NCI-H524 (cell line): ENCODE measurements at regions not wholly inside any gene's neighbourhood (a gene's known extent, or its start where the extent isn't known, plus 50 kb on each side); places are given as distances from the start of the nearest gene placed in this dataset.

Experiments used
- DNase-seq, 2 experiments: peaks; one replicate each; lab custom pipeline; 2025; lab: John Stamatoyannopoulos, UW

DNA sequence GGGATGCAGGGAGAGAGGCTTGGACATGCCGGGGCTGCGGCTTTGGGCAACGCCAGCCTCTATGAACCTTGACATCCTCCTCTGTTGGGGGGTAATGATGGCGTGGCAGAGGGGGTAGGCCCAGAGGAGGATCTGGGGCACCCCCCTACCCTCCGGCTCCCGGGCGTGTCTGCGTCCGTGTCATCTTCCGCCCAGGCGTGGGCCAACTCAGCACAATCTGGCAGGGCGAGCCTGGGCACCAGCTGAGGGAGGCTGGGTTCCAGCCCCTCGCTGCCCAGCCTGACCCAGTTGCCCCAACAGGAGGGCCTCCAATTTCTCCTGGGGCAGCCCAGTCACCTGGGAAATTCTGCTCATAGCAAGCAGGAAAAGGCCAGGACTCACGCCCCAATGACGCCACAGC is 62.9 kb upstream of the IL17B start:
- DNase-seq = no peak

DNA sequence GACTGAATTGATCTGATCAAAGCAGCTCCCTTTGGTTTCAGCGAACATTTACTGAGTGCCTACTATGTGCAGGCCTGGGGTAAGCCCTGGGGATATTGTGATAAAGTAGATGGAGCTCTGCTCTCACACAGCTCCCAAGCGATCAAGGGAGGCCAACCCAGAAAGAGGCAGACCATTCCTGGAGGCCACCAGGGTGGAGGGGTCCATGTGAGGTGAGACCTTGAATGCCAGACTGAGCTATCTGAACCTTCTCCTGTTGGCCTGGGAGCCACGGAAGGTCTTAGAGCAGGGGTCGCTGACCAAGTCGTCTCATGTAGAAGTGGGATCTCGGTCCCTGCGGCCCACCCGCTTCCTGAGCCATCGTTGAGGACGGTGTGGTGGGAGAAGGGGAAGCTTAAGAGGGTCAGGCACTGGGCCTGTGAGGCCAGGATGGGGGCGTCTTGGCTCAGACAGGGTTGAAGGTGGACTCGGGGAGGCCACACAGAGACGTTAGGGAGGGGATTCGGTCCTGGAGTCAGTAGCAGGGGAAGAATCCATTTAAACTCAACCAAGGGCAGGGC is 62.2 kb upstream of the IL17B start:
- no peak for DNase-seq

- peak in 1 of 2 experiments; percentile 33 for DNase-seq
Measured at GRCh38 chr5:149439899-149440542, 60.9 kb upstream of the IL17B start.

DNA sequence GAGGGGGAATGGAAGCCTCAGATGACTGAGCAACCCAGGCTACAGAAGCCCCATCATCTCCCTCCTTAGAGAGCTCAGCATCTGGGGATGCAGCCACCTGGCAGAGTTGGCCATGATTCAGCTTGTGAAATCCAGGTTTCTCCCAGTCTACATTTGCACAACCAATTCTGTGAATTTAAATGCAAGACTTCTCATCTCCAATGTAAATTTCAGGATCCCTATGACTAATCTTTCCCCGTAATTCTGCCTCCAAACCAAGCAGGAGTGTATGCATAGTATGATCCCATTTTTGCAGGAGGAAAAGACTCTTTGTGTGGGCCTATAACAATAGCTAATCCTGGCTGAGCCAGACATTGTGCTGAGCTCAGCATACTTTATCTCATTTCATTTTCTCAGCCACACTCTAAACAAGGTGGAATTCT is 59.6 kb upstream of the IL17B start:
- DNase-seq = peak in 1 of 2 experiments; percentile 35

DNA sequence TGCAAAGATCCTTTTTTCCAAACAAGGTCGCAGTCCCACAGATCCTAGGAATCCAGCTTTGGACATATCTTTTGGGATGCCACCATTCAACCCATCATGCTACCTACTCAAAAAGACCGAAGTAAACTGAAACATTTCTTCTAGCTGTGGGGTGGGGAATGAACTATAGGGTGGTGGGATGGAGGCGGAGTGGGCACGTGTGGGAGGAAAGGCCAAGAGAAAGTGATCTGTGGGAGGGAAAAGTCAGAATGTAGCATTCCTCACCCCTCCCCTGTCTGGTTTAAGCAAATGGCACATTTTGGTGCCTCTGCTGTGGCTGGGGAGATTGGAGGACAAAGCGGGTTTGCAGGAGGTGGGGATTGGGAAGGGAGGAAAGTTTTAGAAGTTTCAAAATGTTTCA is 59.2 kb upstream of the IL17B start:
- DNase-seq = no peak

DNA sequence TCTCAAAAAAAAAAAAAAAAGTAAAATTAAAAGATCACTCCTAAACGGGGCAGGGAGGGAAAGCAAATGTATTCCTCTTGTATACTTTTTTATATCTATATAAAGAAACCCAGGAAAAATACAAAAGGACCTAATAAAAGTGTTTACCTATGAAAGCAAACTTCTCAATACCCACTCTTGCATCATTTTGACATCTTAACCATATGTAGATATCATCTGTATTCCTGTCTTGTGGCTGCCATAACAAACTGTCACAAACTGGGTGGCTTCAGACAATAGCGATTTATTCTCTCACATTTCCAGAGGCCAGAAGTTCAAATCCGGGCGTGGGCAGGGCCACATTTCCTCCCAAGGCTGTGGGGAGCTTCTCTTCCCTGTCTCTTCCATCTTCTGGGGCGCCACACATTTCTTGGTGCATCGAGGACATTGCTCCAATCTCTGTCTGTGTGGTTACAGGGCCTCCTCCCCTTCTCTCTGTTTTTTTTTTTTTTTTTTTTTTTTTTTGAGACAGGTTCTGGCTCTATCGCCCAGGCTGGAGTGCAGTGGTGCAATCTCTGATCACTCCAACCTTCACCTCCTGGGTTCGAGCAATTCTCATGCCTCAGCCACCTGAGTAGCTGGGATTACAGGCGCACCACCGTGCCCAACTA is 58.4 kb upstream of the IL17B start:
- DNase-seq = no peak

- no peak for DNase-seq
Measured at GRCh38 chr5:149435660-149436059, 56.6 kb upstream of the IL17B start.

GRCh38 chr5:149435015-149435376 is 55.9 kb upstream of the IL17B start:
- DNase-seq = no peak

GRCh38 chr5:149434162-149435014 is 55.3 kb upstream of the IL17B start:
- DNase-seq = peak; percentile 26 to 66

- no peak for DNase-seq
Measured at GRCh38 chr5:149433524-149434131, 54.5 kb upstream of the IL17B start.

GRCh38 chr5:149432911-149433401 is 53.9 kb upstream of the IL17B start:
- no peak for DNase-seq

DNA sequence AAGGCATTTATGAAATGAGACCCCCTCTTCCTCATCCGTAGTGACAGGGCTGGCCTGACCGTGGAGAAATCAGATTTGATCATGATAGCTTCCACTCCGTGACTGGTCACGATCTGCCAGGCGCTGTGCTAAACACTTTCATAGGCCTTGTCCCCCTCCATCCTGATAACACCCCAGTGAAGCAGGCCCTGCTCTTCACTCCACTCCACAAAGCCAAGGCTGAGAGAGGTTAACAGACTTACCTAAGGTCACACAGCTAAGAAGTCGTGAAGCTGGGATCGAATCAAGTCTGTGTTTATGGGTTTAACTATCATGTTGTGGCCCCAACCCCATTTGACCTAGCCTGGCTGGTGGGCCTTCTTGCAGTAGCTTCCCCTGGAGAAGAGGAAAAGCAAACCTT is 53.3 kb upstream of the IL17B start:
- no peak for DNase-seq

- DNase-seq = no peak
Measured at GRCh38 chr5:149429839-149430721, 51.0 kb upstream of the IL17B start.
